Osteoblast (primary cell): ENCODE measurements at regions not wholly inside any gene's neighbourhood (a gene's known extent, or its start where the extent isn't known, plus 50 kb on each side); places are given as distances from the start of the nearest gene placed in this dataset.
A peak's percentile ranks its signal among the peaks of the same experiment; 100 is the strongest.

Source experiments
- DNase-seq: peaks from one replicate; pipeline ENCODE4 v3.0.0; 2011; ENCODE audit warnings: low spot score, mixed read lengths; ENCODE audit not compliant: insufficient read length; ENCODE audit errors: missing footprints
- H2AFZ ChIP-seq: 2 replicates; pipeline ENCODE4 v1.6.0; 2011; ENCODE audit warnings: mild to moderate bottlenecking, low read length
- H3K27ac ChIP-seq: 2 replicates; pipeline ENCODE4 v1.5.1; 2011; ENCODE audit warnings: mild to moderate bottlenecking, low read depth, low read length, moderate library complexity
- H3K27me3 ChIP-seq: 2 replicates; pipeline ENCODE4 v1.6.0; 2012; ENCODE audit warnings: mild to moderate bottlenecking, control low read depth, inconsistent platforms, low read length, moderate library complexity; ENCODE audit not compliant: insufficient read depth
- H3K36me3 ChIP-seq: 2 replicates; pipeline ENCODE4 v1.5.1; 2011; ENCODE audit warnings: mild to moderate bottlenecking, low read length, control low read depth, moderate library complexity; ENCODE audit not compliant: insufficient read depth
- H3K4me1 ChIP-seq: 2 replicates; pipeline ENCODE4 v1.5.1; 2011; ENCODE audit warnings: mild to moderate bottlenecking, low read length, control low read depth, moderate library complexity; ENCODE audit not compliant: insufficient read depth
- H3K4me2 ChIP-seq: 2 replicates; pipeline ENCODE4 v1.6.0; 2011; ENCODE audit warnings: mild to moderate bottlenecking, low read length; ENCODE audit not compliant: insufficient read depth
- H3K4me3 ChIP-seq: fragments of 200-600 bp; sonication (generic); 3 replicates; pipeline ENCODE4 v1.5.1; 2012; ENCODE audit warnings: mild to moderate bottlenecking, low read length, inconsistent platforms; ENCODE audit not compliant: insufficient read depth
- H3K79me2 ChIP-seq: 2 replicates; pipeline ENCODE4 v1.6.0; 2012; ENCODE audit warnings: mild to moderate bottlenecking, low read length, control low read depth, inconsistent platforms; ENCODE audit not compliant: insufficient read depth
- H3K9me3 ChIP-seq: 2 replicates; pipeline ENCODE4 v1.5.1; 2011; ENCODE audit warnings: low read depth, low read length, control low read depth
- H4K20me1 ChIP-seq: 2 replicates; pipeline ENCODE4 v1.6.0; 2012; ENCODE audit warnings: mild to moderate bottlenecking, low read length, control low read depth; ENCODE audit not compliant: insufficient read depth
- TF ChIP-seq, protein P1 (sequence below): IDR thresholded peaks from 2 replicates; pipeline ENCODE4 v1.5.1; 2011; ENCODE audit warnings: mild to moderate bottlenecking, low read depth, low read length, moderate library complexity; ENCODE audit errors: extremely low read depth

- no peaks in the 10 kb centered on the region for H4K20me1 ChIP-seq
- H3K4me1 ChIP-seq, result peaks cover 9% of the 10 kb centered on the region
- H3K36me3 ChIP-seq, result no peaks in the 10 kb centered on the region
- H3K4me3 ChIP-seq, result no peak overlapping the region
- no peak overlapping the region for H3K27ac ChIP-seq
- H3K79me2 ChIP-seq, result no peaks in the 10 kb centered on the region
- no peaks in the 10 kb centered on the region for H3K27me3 ChIP-seq
- no peak for DNase-seq
- H3K9me3 ChIP-seq, result no peaks in the 10 kb centered on the region
- no peak overlapping the region for H3K4me2 ChIP-seq
- TF ChIP-seq, protein P1, sequence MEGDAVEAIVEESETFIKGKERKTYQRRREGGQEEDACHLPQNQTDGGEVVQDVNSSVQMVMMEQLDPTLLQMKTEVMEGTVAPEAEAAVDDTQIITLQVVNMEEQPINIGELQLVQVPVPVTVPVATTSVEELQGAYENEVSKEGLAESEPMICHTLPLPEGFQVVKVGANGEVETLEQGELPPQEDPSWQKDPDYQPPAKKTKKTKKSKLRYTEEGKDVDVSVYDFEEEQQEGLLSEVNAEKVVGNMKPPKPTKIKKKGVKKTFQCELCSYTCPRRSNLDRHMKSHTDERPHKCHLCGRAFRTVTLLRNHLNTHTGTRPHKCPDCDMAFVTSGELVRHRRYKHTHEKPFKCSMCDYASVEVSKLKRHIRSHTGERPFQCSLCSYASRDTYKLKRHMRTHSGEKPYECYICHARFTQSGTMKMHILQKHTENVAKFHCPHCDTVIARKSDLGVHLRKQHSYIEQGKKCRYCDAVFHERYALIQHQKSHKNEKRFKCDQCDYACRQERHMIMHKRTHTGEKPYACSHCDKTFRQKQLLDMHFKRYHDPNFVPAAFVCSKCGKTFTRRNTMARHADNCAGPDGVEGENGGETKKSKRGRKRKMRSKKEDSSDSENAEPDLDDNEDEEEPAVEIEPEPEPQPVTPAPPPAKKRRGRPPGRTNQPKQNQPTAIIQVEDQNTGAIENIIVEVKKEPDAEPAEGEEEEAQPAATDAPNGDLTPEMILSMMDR, result no peak
- no peak overlapping the region for H2AFZ ChIP-seq
Observed at GRCh38 chr1:172944931-172945330, 105.8 kb downstream of the TNFSF18 start.

- no peaks in the 10 kb centered on the region for H3K27me3 ChIP-seq
- H3K4me2 ChIP-seq, result no peak overlapping the region
- DNase-seq, result no peak
- TF ChIP-seq, protein P1, result no peak
- H3K27ac ChIP-seq, result no peak overlapping the region
- peaks cover 9% of the 10 kb centered on the region for H3K4me1 ChIP-seq
- no peaks in the 10 kb centered on the region for H4K20me1 ChIP-seq
- H3K9me3 ChIP-seq, result no peaks in the 10 kb centered on the region
- H2AFZ ChIP-seq, result no peak overlapping the region
- H3K79me2 ChIP-seq, result no peaks in the 10 kb centered on the region
- no peak overlapping the region for H3K4me3 ChIP-seq
- H3K36me3 ChIP-seq, result no peaks in the 10 kb centered on the region
Observed at GRCh38 chr1:172946814-172947507, 103.8 kb downstream of the TNFSF18 start.

- Histone ChIP-seq H3K27ac (peak overlapping the region; percentile 2), H3K4me3 (no peak overlapping the region), H3K4me2 (no peak overlapping the region), H4K20me1 (no peaks in the 10 kb centered on the region), H3K4me1 (peaks cover 9% of the 10 kb centered on the region), H2AFZ (no peak overlapping the region), H3K27me3 (no peaks in the 10 kb centered on the region), H3K79me2 (no peaks in the 10 kb centered on the region), H3K9me3 (no peaks in the 10 kb centered on the region), H3K36me3 (no peaks in the 10 kb centered on the region)
- DNase-seq, result peak; percentile 85
- TF ChIP-seq, protein P1, result no peak
Observed at GRCh38 chr1:172948457-172948856, 102.3 kb downstream of the TNFSF18 start.

- Histone ChIP-seq H3K27ac (no peak overlapping the region), H2AFZ (no peak overlapping the region), H4K20me1 (no peaks in the 10 kb centered on the region), H3K4me2 (no peak overlapping the region), H3K27me3 (no peaks in the 10 kb centered on the region), H3K4me3 (no peak overlapping the region), H3K9me3 (no peaks in the 10 kb centered on the region), H3K36me3 (no peaks in the 10 kb centered on the region), H3K79me2 (no peaks in the 10 kb centered on the region), H3K4me1 (peaks cover 9% of the 10 kb centered on the region)
- TF ChIP-seq, protein P1, result no peak
- DNase-seq, result no peak
Observed at GRCh38 chr1:172949096-172949495, 101.6 kb downstream of the TNFSF18 start.
